HG03039 (cell line): ENCODE measurements at regions not wholly inside any gene's neighbourhood (a gene's known extent, or its start where the extent isn't known, plus 50 kb on each side); places are given as distances from the start of the nearest gene placed in this dataset.

Experiments used
- ATAC-seq: cut with Tn5 transposase; IDR thresholded peaks from one replicate; pipeline ENCODE4 v1.9.1; 2021; ENCODE audit warnings: mild to moderate bottlenecking, moderate library complexity; ENCODE audit not compliant: unreplicated experiment

- no peak for ATAC-seq
Measured at GRCh38 chr10:9759596-9759995, 1258.1 kb upstream of the CELF2 start.

- ATAC-seq = no peak
Measured at GRCh38 chr10:9762966-9763656, 1254.6 kb upstream of the CELF2 start.

GRCh38 chr10:9766762-9767161, 1250.9 kb upstream of the CELF2 start:
- no peak for ATAC-seq

GRCh38 chr10:9781666-9782065, 1236.0 kb upstream of the CELF2 start:
- no peak for ATAC-seq

GRCh38 chr10:9786101-9786500, 1231.6 kb upstream of the CELF2 start:
- ATAC-seq = no peak

GRCh38 chr10:9786576-9786975, 1231.1 kb upstream of the CELF2 start:
- ATAC-seq = no peak

GRCh38 chr10:9789996-9790395, 1227.7 kb upstream of the CELF2 start:
- ATAC-seq = no peak

GRCh38 chr10:9792181-9792580, 1225.5 kb upstream of the CELF2 start:
- ATAC-seq = no peak

GRCh38 chr10:9796564-9796963, 1221.1 kb upstream of the CELF2 start:
- no peak for ATAC-seq

- ATAC-seq = no peak
Measured at GRCh38 chr10:9800011-9800410, 1217.7 kb upstream of the CELF2 start.

- ATAC-seq = no peak
Measured at GRCh38 chr10:9800571-9800970, 1217.1 kb upstream of the CELF2 start.

- no peak for ATAC-seq
Measured at GRCh38 chr10:9807846-9808245, 1209.8 kb upstream of the CELF2 start.

GRCh38 chr10:9811601-9812000, 1206.1 kb upstream of the CELF2 start:
- no peak for ATAC-seq

GRCh38 chr10:9814285-9814864, 1203.3 kb upstream of the CELF2 start:
- no peak for ATAC-seq

- no peak for ATAC-seq
Measured at GRCh38 chr10:9819756-9820494, 1197.7 kb upstream of the CELF2 start.

- ATAC-seq = no peak
Measured at GRCh38 chr10:9823268-9823930, 1194.3 kb upstream of the CELF2 start.

GRCh38 chr10:9824631-9825071, 1193.0 kb upstream of the CELF2 start:
- no peak for ATAC-seq

- no peak for ATAC-seq
Measured at GRCh38 chr10:9825491-9826018, 1192.1 kb upstream of the CELF2 start.

- ATAC-seq = no peak
Measured at GRCh38 chr10:9828110-9828509, 1189.6 kb upstream of the CELF2 start.

GRCh38 chr10:9833942-9834341, 1183.7 kb upstream of the CELF2 start:
- no peak for ATAC-seq

- ATAC-seq = no peak
Measured at GRCh38 chr10:9834434-9834833, 1183.2 kb upstream of the CELF2 start.
